Adipocyte (in vitro differentiated cells): ENCODE measurements at regions not wholly inside any gene's neighbourhood (a gene's known extent, or its start where the extent isn't known, plus 50 kb on each side); places are given as distances from the start of the nearest gene placed in this dataset.
A peak's percentile ranks its signal among the peaks of the same experiment; 100 is the strongest.
"Not testable (repeated sequence)": the region's sequence is repeated elsewhere in the genome, so short reads cannot be mapped to it uniquely, and the experiment has no call there.

ENCODE experiments used
- DNase-seq: peaks from one replicate; pipeline ENCODE4 v3.0.0-alpha.2; 2015; ENCODE audit warnings: low read depth
- H3K27me3 ChIP-seq: replicated peaks from 2 replicates; pipeline ENCODE4 v1.7.0; 2013; ENCODE audit warnings: mild to moderate bottlenecking, low read length, moderate library complexity; ENCODE audit not compliant: control insufficient read depth, insufficient read depth
- H3K36me3 ChIP-seq: 2 replicates; pipeline ENCODE4 v1.7.0; 2013; ENCODE audit warnings: low read length, mild to moderate bottlenecking, moderate library complexity; ENCODE audit not compliant: control insufficient read depth, insufficient read depth, severe bottlenecking
- H3K4me1 ChIP-seq: 2 replicates; pipeline ENCODE4 v1.7.0; 2013; ENCODE audit warnings: mild to moderate bottlenecking, low read length, moderate library complexity; ENCODE audit not compliant: control insufficient read depth, insufficient read depth
- H3K4me3 ChIP-seq: 2 replicates; pipeline ENCODE4 v1.7.0; 2013; ENCODE audit warnings: mild to moderate bottlenecking, low read length, moderate library complexity
- H3K9ac ChIP-seq: 2 replicates; pipeline ENCODE4 v1.7.0; 2013; ENCODE audit warnings: mild to moderate bottlenecking, low read length, moderate library complexity
- H3K9me3 ChIP-seq: 2 replicates; pipeline ENCODE4 v1.7.0; 2013; ENCODE audit warnings: mild to moderate bottlenecking, low read length, moderate library complexity; ENCODE audit not compliant: control insufficient read depth

GRCh38 chr11:70557742-70558485, 159.6 kb downstream of the CTTN start:
- Histone ChIP-seq H3K4me1 (peaks cover 9% of the 10 kb centered on the region), H3K4me3 (no peak overlapping the region), H3K36me3 (no peaks in the 10 kb centered on the region), H3K9ac (no peak overlapping the region), H3K27me3 (no peaks in the 10 kb centered on the region), H3K9me3 (no peaks in the 10 kb centered on the region)
- no peak for DNase-seq

GRCh38 chr11:70558681-70559080, 160.4 kb downstream of the CTTN start:
- Histone ChIP-seq H3K36me3 (no peaks in the 10 kb centered on the region), H3K27me3 (no peaks in the 10 kb centered on the region), H3K9me3 (no peaks in the 10 kb centered on the region), H3K4me1 (peaks cover 9% of the 10 kb centered on the region), H3K9ac (no peak overlapping the region), H3K4me3 (no peak overlapping the region)
- no peak for DNase-seq

- Histone ChIP-seq H3K9me3 (no peaks in the 10 kb centered on the region), H3K4me3 (no peak overlapping the region), H3K4me1 (peaks cover 9% of the 10 kb centered on the region), H3K27me3 (no peaks in the 10 kb centered on the region), H3K9ac (no peak overlapping the region), H3K36me3 (no peaks in the 10 kb centered on the region)
- DNase-seq, result no peak
Observed at GRCh38 chr11:70559516-70559915, 161.2 kb downstream of the CTTN start.

- not testable (repeated sequence) for H3K27me3 ChIP-seq, H3K4me3 ChIP-seq, H3K9me3 ChIP-seq, H3K36me3 ChIP-seq, DNase-seq, H3K4me1 ChIP-seq, H3K9ac ChIP-seq
Observed at GRCh38 chr11:70560621-70561020, 162.3 kb downstream of the CTTN start.

GRCh38 chr11:70566768-70567530, 168.6 kb downstream of the CTTN start:
- H3K4me3 ChIP-seq, result no peak overlapping the region

GRCh38 chr11:70567680-70568034, 169.3 kb downstream of the CTTN start:
- DNase-seq, result no peak
- Histone ChIP-seq H3K4me1 (peaks cover 10% of the 10 kb centered on the region), H3K9ac (peak overlapping the region; percentile 81), H3K9me3 (no peaks in the 10 kb centered on the region), H3K27me3 (no peaks in the 10 kb centered on the region), H3K36me3 (no peaks in the 10 kb centered on the region), H3K4me3 (peak overlapping the region; percentile 79)

More at GRCh38 chr11:70566768-70567530, 168.6 kb downstream of the CTTN start:
- H3K9ac ChIP-seq, result no peak overlapping the region
- no peaks in the 10 kb centered on the region for H3K36me3 ChIP-seq
- H3K27me3 ChIP-seq, result no peaks in the 10 kb centered on the region
- no peaks in the 10 kb centered on the region for H3K9me3 ChIP-seq
- peaks cover 10% of the 10 kb centered on the region for H3K4me1 ChIP-seq
- no peak for DNase-seq

- H3K4me3 ChIP-seq, result peak overlapping the region; percentile 79
- H3K9me3 ChIP-seq, result no peaks in the 10 kb centered on the region
- no peaks in the 10 kb centered on the region for H3K36me3 ChIP-seq
- H3K9ac ChIP-seq, result peak overlapping the region; percentile 81
- peak; percentile 65 for DNase-seq
- peaks cover 10% of the 10 kb centered on the region for H3K4me1 ChIP-seq
- H3K27me3 ChIP-seq, result no peaks in the 10 kb centered on the region
Observed at GRCh38 chr11:70568035-70568813, 169.9 kb downstream of the CTTN start.

- Histone ChIP-seq H3K36me3 (no peaks in the 10 kb centered on the region), H3K9ac (peak overlapping the region; percentile 55), H3K4me3 (peak overlapping the region; percentile 79), H3K4me1 (peaks cover 10% of the 10 kb centered on the region), H3K27me3 (no peaks in the 10 kb centered on the region), H3K9me3 (no peaks in the 10 kb centered on the region)
- no peak for DNase-seq
Observed at GRCh38 chr11:70568814-70569617, 170.7 kb downstream of the CTTN start.

GRCh38 chr11:70569618-70569890, 171.2 kb downstream of the CTTN start:
- Histone ChIP-seq H3K36me3 (no peaks in the 10 kb centered on the region), H3K4me3 (no peak overlapping the region), H3K27me3 (no peaks in the 10 kb centered on the region), H3K9me3 (no peaks in the 10 kb centered on the region), H3K9ac (no peak overlapping the region), H3K4me1 (peaks cover 10% of the 10 kb centered on the region)
- DNase-seq, result no peak

- Histone ChIP-seq H3K27me3 (no peaks in the 10 kb centered on the region), H3K9ac (no peak overlapping the region), H3K36me3 (no peaks in the 10 kb centered on the region), H3K4me3 (no peak overlapping the region), H3K4me1 (peaks cover 10% of the 10 kb centered on the region), H3K9me3 (no peaks in the 10 kb centered on the region)
- DNase-seq, result no peak
Observed at GRCh38 chr11:70569996-70570692, 171.8 kb downstream of the CTTN start.
